IMR-90 (cell line): ENCODE measurements at regions not wholly inside any gene's neighbourhood (a gene's known extent, or its start where the extent isn't known, plus 50 kb on each side); places are given as distances from the start of the nearest gene placed in this dataset.
A peak's percentile ranks its signal among the peaks of the same experiment; 100 is the strongest.

Source experiments
- ATAC-seq: fragments of 200-7000 bp; cut with Tn5 transposase; 2 replicates; pipeline ENCODE4 v1.9.1; 2020; ENCODE audit warnings: low read depth, mild to moderate bottlenecking, moderate library complexity
- BruUV-seq: library from RNA; stranded (reverse); fragments of 400-500 nt; replicated peaks from 2 replicates; lab custom pipeline; 2021; lab: Mats Ljungman, UMichigan
- CTCF ChIA-PET: fragments of 300-600 bp; formaldehyde crosslinking; extraction: SDS; loops from one replicate; lab custom pipeline; 2021; ENCODE audit warnings: antibody characterized with exemption; lab: Yijun Ruan, JAX
- POLR2A ChIA-PET: fragments of 300-600 bp; sonication (Branson Sonifier 250); formaldehyde crosslinking; loops from one replicate; lab custom pipeline; 2022; ENCODE audit warnings: antibody characterized with exemption; ENCODE audit not compliant: unreplicated experiment; lab: Charles Lee
- DNase-seq: peaks from one replicate; pipeline ENCODE4 v3.0.0; 2013
- H2AFZ ChIP-seq: replicated peaks from 2 replicates; pipeline ENCODE3; 2013; ENCODE audit warnings: low read length, mild to moderate bottlenecking; ENCODE audit not compliant: poor library complexity
- H2AK5ac ChIP-seq: 2 replicates; pipeline ENCODE4 v1.6.1; 2013; ENCODE audit warnings: low read depth, low read length, inconsistent platforms
- H2AK9ac ChIP-seq: replicated peaks from 2 replicates; pipeline ENCODE3; 2013; ENCODE audit warnings: mild to moderate bottlenecking, low read depth, low read length, moderate library complexity; ENCODE audit not compliant: poor library complexity
- H2BK120ac ChIP-seq: 2 replicates; pipeline ENCODE4 v1.6.1; 2013; ENCODE audit warnings: low read depth, low read length, inconsistent platforms
- H2BK15ac ChIP-seq: 3 replicates; pipeline ENCODE4 v1.6.1; 2013; ENCODE audit warnings: low read depth, low read length, inconsistent platforms
- H2BK20ac ChIP-seq: 2 replicates; pipeline ENCODE4 v1.6.1; 2013; ENCODE audit warnings: low read depth, mild to moderate bottlenecking, inconsistent platforms, low read length, moderate library complexity
- H2BK5ac ChIP-seq: 2 replicates; pipeline ENCODE4 v1.6.1; 2013; ENCODE audit warnings: mild to moderate bottlenecking, low read depth, low read length, inconsistent platforms; ENCODE audit not compliant: poor library complexity, severe bottlenecking
- H3K14ac ChIP-seq: replicated peaks from 2 replicates; pipeline ENCODE4 v1.6.1; 2013; ENCODE audit warnings: low read depth, low read length, inconsistent platforms
- H3K18ac ChIP-seq: 2 replicates; pipeline ENCODE4 v1.6.1; 2013; ENCODE audit warnings: low read depth, low read length, control low read depth
- H3K23ac ChIP-seq: 2 replicates; pipeline ENCODE4 v1.6.1; 2013; ENCODE audit warnings: low read depth, low read length, inconsistent platforms
- H3K27ac ChIP-seq: 2 replicates; pipeline ENCODE4 v1.5.1; 2013; ENCODE audit warnings: mild to moderate bottlenecking, control low read depth, low read length; ENCODE audit not compliant: insufficient read depth
- H3K27me3 ChIP-seq: 2 replicates; pipeline ENCODE4 v1.6.1; 2013; ENCODE audit warnings: low read length; ENCODE audit not compliant: control insufficient read depth, insufficient read depth
- H3K36me3 ChIP-seq: 2 replicates; pipeline ENCODE4 v1.6.1; 2013; ENCODE audit warnings: low read length, mixed read lengths; ENCODE audit not compliant: control insufficient read depth, insufficient read depth
- H3K4ac ChIP-seq: 2 replicates; pipeline ENCODE4 v1.6.1; 2013; ENCODE audit warnings: low read depth, low read length, inconsistent platforms
- H3K4me1 ChIP-seq: 2 replicates; pipeline ENCODE4 v1.6.1; 2013; ENCODE audit warnings: low read length, mixed read lengths; ENCODE audit not compliant: control insufficient read depth, insufficient read depth
- H3K4me2 ChIP-seq: 2 replicates; pipeline ENCODE4 v1.6.1; 2013; ENCODE audit warnings: low read depth, mild to moderate bottlenecking, control low read depth, low read length, moderate library complexity
- H3K4me3 ChIP-seq: 2 replicates; pipeline ENCODE4 v1.5.1; 2013; ENCODE audit warnings: low read depth, mild to moderate bottlenecking, control low read depth, low read length, moderate library complexity; ENCODE audit not compliant: insufficient read depth
- H3K56ac ChIP-seq: 2 replicates; pipeline ENCODE4 v1.6.1; 2013; ENCODE audit warnings: low read length, inconsistent platforms; ENCODE audit not compliant: insufficient read depth; ENCODE audit errors: extremely low read depth
- H3K79me1 ChIP-seq, 2 experiments: 2 replicates each; pipeline ENCODE4 v1.6.1; 2013; ENCODE audit warnings: low read length in 2 of 2, inconsistent platforms in 1 of 2, low read depth in 1 of 2
- H3K9ac ChIP-seq: 2 replicates; pipeline ENCODE4 v1.6.1; 2013; ENCODE audit warnings: low read depth, low read length, control low read depth
- H3K9me1 ChIP-seq: 2 replicates; pipeline ENCODE4 v1.6.1; 2013; ENCODE audit warnings: low read length, inconsistent platforms; ENCODE audit not compliant: insufficient read depth
- H3K9me3 ChIP-seq: 2 replicates; pipeline ENCODE4 v1.6.1; 2013; ENCODE audit warnings: low read length; ENCODE audit not compliant: control insufficient read depth, insufficient read depth
- H4K20me1 ChIP-seq: 2 replicates; pipeline ENCODE4 v1.6.1; 2013; ENCODE audit warnings: low read length, inconsistent platforms; ENCODE audit not compliant: insufficient read depth
- H4K5ac ChIP-seq: 2 replicates; pipeline ENCODE4 v1.6.1; 2013; ENCODE audit warnings: mild to moderate bottlenecking, low read depth, low read length, control low read depth
- H4K8ac ChIP-seq, 2 experiments: 2 replicates each; pipeline ENCODE4 v1.6.1; 2013; ENCODE audit warnings: low read depth in 2 of 2, low read length in 2 of 2, control low read depth in 1 of 2, inconsistent platforms in 1 of 2
- H4K91ac ChIP-seq: 2 replicates; pipeline ENCODE4 v1.6.1; 2013; ENCODE audit warnings: low read depth, low read length, inconsistent platforms; ENCODE audit not compliant: insufficient read depth
- CEBPB ChIP-seq: IDR thresholded peaks from 2 replicates; pipeline ENCODE4 v1.6.1; 2012; ENCODE audit warnings: low read depth, low read length, improper control_type of control experiment
- FOS ChIP-seq: fragments of 150-350 bp; IDR thresholded peaks from 2 replicates; pipeline ENCODE4 v1.6.1; 2016; ENCODE audit warnings: low read depth, low read length
- NFE2L2 ChIP-seq: fragments of 150-350 bp; IDR thresholded peaks from 2 replicates; pipeline ENCODE4 v1.6.1; 2016; ENCODE audit warnings: low read depth, mild to moderate bottlenecking, low read length
- RAD21 ChIP-seq: IDR thresholded peaks from 2 replicates; pipeline ENCODE4 v1.6.1; 2012; ENCODE audit warnings: low read length, improper control_type of control experiment
- WGBS, 2 experiments: methylation state at CpG; one replicate each; pipeline versions ENCODE4 v1.1.5 to v1.1.7; 2013; ENCODE audit warnings: missing lambda C conversion rate in 2 of 2; ENCODE audit not compliant: insufficient read length in 1 of 2; ENCODE audit errors: extremely low coverage in 2 of 2; 5-methylcytosine and 5-hydroxymethylcytosine counted together
- dilution Hi-C: fragments of 300-500 bp; cut with HindIII; formaldehyde crosslinking; loops from one replicate; pipeline ENCODE4 v1.14.3; 2018; ENCODE audit warnings: low sequenced_read_pairs; ENCODE audit not compliant: unreplicated experiment
- in situ Hi-C: fragments of 300-500 bp; cut with MboI; formaldehyde crosslinking; loops from 3 replicates; pipeline ENCODE4 v1.14.3; 2019; ENCODE audit warnings: low sequenced_read_pairs, inconsistent platforms, mixed read lengths
- intact Hi-C: fragments of 100-400 bp; cut with micrococcal nuclease; formaldehyde crosslinking; loops from 2 replicates; pipeline ENCODE4 v1.10.0; 2022

GRCh38 chr3:95899494-95899893, 914.9 kb upstream of the EPHA6 start:
- no peak overlapping the region for H2BK120ac ChIP-seq
- H3K14ac ChIP-seq, result no peak overlapping the region
- peaks cover 2% of the 10 kb centered on the region; the same call in 1 of the 2 replicates for H3K9me3 ChIP-seq
- H3K4ac ChIP-seq, result no peak overlapping the region
- ATAC-seq (peak; percentile 88), DNase-seq (peak; percentile 78)
- 0 out of 2 replicates have a peak overlapping the region, but pooled peaks have one; percentile 57 for H3K56ac ChIP-seq
- H4K20me1 ChIP-seq, result no peaks in the 10 kb centered on the region
- H3K27me3 ChIP-seq, result no peaks in the 10 kb centered on the region
- ChIA-PET POLR2A (no interaction called here), CTCF (no interaction called here)
- peak; percentile 54; the same call in 1 of the 2 replicates for TF ChIP-seq FOS
- no peak for TF ChIP-seq RAD21
- 0 out of 2 replicates have a peak, but pooled peaks have one; percentile 13 for TF ChIP-seq CEBPB
- TF ChIP-seq NFE2L2, result peak; percentile 18; the same call in 1 of the 2 replicates
- no CpG with 5 or more reads among the region's 2 CpGs for WGBS, 2 experiments
- no peak overlapping the region for H2AK9ac ChIP-seq
- peak overlapping the region; percentile 92 for H2BK5ac ChIP-seq
- no peak overlapping the region for H3K4me2 ChIP-seq
- no peaks in the 10 kb centered on the region for H3K79me1 ChIP-seq
- H2BK15ac ChIP-seq, result no peak overlapping the region
- H2AK5ac ChIP-seq, result no peak overlapping the region
- no peak overlapping the region for H2AFZ ChIP-seq
- dilution Hi-C loops, result no loop called here
- no peak overlapping the region for H3K9ac ChIP-seq
- H3K27ac ChIP-seq, result peak overlapping the region; percentile 76; the same call in 1 of the 2 replicates
- no TSS peak for BruUV-seq
- no peaks in the 10 kb centered on the region for H3K9me1 ChIP-seq
- intact Hi-C loops, result no loop called here
- H3K23ac ChIP-seq, result no peak overlapping the region
- H4K5ac ChIP-seq, result no peak overlapping the region
- H3K4me3 ChIP-seq, result no peak overlapping the region
- no peak overlapping the region for H2BK20ac ChIP-seq
- no peak overlapping the region for H4K91ac ChIP-seq
- H3K36me3 ChIP-seq, result no peaks in the 10 kb centered on the region
- in situ Hi-C loops, result no loop called here
- H3K18ac ChIP-seq, result no peak overlapping the region; the same call in 1 of the 2 replicates
- no peaks in the 10 kb centered on the region; the same call in 1 of the 2 replicates for H3K4me1 ChIP-seq
- H4K8ac ChIP-seq, result no peak overlapping the region
